Activated naive CD4-positive, alpha-beta T cell treated with anti-CD3 and anti-CD28 coated beads, Interleukin-2, amount 50 U/mL, for 16 hours (primary cell): ENCODE measurements at regions not wholly inside any gene's neighbourhood (a gene's known extent, or its start where the extent isn't known, plus 50 kb on each side); places are given as distances from the start of the nearest gene placed in this dataset.
"Not testable (repeated sequence)": the region's sequence is repeated elsewhere in the genome, so short reads cannot be mapped to it uniquely, and the experiment has no call there.

Experiments used
- DNase-seq: peaks from one replicate; pipeline ENCODE4 v3.0.0-alpha.2; 2020

DNA sequence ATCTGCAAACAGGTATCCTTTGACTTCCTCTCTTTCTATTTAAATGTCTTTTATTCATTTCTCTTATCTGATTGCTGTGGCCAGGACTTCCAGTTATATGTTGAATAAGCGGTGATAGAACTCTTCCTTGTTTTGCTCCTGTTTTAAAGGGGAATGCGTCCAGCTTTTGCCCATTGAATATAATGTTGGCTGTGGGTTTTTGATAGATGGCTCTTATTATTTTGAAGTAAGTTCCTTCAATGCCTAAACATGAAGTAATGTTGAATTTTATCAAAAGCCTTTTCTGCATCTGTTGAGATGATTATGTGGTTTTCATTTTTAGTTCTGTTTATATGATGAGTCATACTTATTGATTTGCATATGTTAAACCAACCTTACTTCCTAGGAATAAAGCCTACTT, 300.5 kb upstream of the CTNND2 start:
- no peak for DNase-seq

DNA sequence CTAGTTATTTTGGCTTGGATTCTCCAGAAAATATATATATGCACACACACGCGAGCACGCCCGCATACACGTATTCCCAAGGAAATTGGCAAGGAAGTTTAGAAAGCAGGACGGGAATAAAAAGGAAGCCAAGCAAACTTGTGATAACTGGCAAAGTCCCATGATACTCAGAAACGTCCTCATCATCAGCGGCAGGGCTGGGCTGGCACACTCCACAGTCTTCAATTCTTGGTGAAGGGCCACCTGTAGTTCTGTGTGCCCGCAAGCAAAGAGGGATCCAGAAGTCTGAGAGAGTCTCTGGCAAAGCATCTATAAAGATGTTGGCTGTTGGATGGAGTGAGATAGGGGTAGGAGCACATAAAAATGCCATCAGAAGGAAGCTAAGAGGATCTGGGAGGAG, 289.3 kb upstream of the CTNND2 start:
- no peak for DNase-seq

DNA sequence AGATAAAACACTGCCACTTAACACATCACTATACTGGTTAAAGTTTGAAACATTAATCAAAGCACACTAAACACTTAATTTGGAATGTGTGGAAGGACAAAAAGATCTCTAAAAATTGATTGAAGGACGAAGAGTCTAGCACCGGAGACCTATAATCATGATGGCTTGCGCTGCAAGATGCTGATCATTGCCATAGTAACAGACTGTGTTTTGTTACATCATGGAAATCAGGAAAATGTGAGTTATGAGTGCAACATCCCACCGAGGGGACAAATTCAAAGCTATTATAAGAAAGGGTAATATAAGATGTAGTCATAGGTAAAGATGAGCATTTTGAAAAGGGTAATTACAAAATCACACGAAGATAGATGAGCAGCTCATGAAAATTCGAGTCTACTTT, 278.8 kb upstream of the CTNND2 start:
- DNase-seq = no peak

DNA sequence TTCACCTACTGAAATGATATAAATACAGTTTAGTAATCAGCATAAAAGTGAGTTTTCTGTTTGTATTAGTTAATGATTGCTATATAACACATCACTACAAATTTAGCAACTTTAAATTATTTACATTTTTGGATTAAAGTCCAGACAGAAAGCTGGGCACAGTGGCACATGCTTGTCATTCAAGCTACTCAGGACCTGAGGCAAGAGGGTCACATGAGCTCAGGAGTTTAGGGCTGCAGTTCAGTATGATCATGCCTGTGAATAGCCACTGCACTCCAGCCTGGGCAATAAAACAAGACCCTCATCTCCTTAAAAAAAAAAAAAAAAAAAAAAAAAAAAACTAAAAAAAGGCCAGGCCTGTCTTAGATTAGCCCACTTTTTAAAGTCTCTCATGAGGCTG, 273.6 kb upstream of the CTNND2 start:
- DNase-seq = no peak

DNA sequence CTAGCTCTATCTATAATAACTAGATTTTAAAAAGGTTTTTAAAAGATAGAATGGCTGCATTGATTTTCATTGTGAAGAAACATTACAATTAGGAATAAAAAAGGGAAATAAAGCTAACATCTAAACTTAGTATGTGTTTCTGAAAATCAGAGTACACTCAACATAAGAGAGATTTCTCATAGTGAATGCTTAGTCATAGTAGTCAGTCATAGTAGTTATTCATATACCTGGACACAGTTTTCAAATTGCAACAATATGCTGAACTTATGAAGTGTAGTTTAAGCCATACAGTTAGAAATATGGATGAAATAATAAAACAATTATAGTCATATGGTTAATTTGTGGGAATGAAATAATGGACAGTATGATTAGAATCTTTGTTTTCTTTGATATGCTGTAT, 273.0 kb upstream of the CTNND2 start:
- DNase-seq = no peak

DNA sequence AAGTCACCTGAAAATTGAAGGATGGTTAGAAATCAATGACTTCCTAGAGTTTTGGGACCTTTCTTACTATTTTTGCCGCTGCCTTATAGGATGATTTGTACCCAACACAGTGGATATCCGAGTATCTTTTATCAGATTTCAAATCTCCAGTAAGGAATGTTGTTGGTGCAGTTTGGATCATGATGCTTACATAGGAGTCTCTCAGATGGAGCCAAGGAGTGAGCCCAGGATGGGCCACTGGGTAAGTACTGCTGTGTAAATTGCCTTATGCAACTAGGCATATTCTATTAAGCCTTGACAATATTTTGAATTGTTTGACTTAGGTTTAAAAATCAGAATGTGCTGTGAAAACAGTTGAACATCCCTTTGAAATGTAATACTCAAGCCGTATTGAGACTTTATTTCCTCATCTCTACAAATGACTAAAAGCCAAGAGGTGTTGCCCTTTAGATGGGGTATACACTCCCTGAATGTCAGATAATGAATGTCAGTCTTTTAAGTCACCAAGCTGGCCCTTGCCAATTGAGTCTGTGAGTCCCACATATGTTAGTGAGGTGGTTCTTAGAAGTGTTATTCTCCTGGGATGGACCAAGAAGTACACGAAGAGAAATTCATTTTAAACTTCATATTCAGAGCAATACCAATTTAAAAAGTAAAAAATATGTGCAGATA, 271.8 kb upstream of the CTNND2 start:
- DNase-seq = no peak

DNA sequence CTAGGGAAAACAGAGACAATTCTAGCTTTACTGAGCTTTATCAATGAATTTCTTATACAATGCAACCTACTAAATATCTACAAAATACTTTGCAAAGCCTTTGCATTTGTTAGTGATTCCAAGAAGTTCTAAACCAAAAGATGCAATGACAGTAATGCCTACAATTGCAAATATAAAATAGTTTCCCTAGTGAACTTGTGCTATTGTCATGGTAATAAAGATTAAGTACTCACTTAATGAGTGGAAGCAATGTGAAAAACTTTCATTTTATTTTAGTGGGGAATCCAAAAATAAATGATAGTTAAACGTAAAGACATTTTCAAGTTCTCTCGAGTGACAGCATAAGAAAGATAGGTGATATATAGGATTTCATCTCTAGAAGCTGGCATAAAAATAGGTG, 270.5 kb upstream of the CTNND2 start:
- no peak for DNase-seq

DNA sequence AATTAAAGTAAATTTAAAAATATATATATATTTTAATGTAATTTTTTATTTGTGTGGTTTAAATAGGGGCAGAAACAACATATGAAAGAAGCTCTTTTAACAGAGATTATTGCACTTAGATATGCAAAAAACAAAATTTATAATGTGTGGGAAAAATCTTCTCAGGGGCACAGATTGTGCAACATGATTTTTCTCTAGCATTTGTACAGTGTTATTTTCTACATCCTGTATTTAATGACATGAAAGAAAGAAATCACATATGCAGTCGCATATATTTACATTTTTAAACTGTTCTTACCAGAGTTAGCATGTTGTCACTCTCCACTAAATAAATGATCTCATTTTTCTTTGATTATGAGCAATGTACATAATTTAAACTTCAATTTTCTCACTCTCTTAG, 265.3 kb upstream of the CTNND2 start:
- no peak for DNase-seq

DNA sequence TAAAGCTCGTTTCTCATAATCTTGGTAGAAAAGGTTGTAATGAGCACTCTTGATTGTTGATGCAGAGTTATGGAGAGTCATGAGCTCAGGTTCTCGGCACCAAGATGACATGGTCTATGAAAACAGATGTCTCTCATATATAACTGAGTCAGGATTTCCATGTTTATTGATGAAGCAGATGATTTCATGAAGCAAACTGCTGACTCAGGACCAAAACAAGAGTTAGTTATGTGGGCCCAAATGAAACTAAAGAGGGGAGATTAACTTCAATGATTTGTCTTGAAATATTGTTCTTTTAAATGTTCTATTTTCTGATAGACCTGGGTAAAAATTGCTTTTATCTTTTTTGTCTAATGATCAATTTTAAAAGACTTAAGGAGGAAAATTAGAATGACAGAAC, 258.6 kb upstream of the CTNND2 start:
- no peak for DNase-seq

DNA sequence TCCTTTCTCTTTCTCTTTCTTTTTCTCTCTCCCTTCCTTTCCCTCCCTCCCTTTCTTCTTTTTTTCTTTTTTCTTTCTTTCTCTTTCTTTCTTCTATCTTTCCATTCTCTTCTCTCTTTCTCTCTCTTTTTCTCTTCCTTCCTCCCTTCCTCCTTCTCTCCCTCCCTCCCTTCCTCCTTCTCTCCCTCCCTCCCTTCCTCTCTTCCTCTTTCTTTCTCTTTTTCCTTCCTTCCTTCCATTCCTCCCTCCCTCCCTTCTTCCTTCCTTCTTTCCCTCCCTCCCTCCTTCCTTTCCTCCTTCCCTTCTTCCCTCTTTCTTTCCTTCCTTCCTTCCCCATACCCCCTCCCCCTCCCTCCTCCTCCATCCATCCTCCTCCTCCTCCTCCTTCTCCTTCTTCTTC, 243.3 kb upstream of the CTNND2 start:
- DNase-seq = no peak

DNA sequence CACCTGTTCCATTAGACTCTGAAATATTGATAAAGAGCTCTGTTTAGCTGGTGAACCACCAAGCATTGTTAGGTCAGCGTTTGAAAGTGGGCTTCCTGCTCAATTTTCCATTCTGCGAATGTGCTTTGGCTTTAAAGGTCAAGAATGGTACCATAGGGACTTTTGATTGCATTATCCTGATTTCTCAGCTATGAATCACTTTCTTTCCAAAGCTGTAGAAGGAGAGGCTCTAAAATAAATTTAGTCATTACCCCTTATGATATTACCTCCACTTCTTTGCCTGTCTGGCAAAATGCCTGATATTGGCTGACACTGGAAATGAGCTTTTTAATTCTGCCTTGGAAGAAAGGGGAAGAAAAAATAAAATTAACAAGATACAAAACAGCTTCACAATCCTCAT, 237.2 kb upstream of the CTNND2 start:
- no peak for DNase-seq

DNA sequence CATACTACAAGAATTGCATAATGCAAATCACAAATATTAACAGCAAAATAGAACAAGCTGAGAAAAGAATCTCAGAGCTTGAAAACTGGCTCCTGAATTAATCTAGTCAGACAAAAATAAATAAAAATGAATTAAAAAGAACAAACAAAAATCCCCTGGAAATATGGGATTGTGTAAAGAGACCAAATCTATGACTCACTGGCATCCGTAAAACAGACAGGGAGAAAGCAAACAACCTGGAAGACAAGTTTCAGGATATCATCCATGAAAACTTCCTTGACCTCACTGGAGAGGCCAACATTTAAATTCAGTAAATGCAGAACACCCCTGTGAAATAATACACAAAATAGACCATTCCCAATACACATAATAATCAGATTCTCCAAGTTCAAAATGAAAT, 229.3 kb upstream of the CTNND2 start:
- no peak for DNase-seq

DNA sequence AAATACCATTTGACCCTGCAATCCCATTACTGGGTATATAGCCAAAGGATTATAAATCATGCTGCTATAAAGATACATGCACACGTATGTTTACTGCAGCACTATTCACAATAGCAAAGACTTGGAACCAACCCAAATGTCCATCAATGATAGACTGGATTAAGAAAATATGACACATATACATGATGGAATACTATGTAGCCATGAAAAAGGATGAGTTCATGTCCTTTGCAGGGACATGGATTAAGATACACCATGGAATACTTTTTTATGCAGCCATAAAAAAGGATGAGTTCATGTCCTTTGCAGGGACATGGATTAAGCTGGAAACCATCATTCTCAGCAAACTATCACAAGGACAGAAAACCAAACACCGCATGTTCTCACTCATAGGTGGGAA, 226.8 kb upstream of the CTNND2 start:
- DNase-seq = not testable (repeated sequence)

DNA sequence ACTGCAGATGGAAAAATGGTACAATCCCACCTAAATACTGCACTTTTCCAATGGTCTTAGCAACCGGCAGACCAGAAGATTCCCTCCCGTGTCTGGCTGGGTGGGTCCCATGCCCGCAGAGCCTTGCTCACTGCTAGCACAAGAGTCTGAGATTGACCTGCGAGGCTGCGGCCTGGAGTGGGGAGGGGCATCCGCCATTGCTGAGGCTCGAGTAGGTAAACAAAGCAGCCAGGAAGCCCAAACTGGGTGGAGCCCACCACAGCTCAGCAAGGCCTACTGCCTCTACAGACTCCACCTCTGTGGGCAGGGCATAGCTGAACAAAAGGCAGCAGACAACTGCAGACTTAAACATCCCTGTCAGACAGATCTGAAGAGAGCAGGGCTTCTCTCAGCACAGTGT, 221.6 kb upstream of the CTNND2 start:
- DNase-seq = no peak

DNA sequence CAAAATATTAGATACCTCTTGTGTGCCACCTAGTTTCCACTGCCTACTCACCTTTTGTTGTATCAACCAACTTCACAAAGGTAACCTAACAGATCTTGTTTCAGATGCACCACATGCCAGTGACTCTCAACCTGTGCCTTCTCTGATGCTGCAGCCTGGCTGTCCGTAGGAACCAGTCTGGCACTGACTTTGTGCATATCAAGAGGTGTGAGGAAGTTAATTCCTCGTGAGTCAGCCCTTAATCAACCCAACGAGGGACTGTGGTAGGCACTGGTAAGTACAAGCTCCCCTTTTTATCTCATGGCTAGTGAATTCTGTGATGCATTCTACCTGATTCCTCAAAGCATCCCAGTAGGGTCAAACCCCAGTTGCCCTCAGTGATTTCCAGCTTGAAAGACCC, 215.4 kb upstream of the CTNND2 start:
- DNase-seq = no peak

DNA sequence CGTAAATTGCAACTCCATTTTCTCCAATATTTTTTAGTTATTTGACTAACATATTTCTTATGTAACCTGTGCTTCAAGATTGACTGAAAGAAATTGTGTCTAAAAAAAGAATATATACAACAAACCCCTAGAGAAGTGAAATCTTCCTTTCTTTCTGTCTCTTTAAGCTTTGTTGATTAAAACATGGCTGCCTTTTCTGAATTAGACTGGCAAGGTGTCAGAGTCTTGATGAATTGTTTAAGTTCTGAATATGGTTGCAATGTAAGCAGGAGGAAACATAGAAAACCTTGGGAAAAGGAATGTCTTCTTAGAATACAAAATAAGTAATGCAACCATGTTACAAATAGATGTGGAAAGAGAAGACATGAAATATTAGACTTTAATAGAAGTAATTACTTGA, 209.8 kb upstream of the CTNND2 start:
- DNase-seq = no peak

DNA sequence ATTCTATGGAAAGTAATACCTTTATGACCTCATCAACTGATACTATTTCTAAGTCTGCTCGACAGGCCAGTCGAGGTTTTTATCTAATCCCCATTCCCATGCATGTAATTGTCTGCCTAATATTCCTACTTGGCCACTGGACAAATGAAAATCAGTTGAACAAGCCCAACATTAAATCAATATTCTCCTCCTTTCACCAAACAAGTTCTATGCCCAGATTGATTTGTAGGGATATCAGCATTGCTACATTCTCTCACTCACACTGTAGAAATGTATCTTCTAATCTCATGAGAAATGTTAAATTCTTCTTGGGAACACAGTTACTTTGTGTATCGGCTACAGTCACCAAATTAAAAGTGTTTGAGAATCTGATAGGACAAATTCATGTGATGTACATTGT, 208.8 kb upstream of the CTNND2 start:
- DNase-seq = no peak

DNA sequence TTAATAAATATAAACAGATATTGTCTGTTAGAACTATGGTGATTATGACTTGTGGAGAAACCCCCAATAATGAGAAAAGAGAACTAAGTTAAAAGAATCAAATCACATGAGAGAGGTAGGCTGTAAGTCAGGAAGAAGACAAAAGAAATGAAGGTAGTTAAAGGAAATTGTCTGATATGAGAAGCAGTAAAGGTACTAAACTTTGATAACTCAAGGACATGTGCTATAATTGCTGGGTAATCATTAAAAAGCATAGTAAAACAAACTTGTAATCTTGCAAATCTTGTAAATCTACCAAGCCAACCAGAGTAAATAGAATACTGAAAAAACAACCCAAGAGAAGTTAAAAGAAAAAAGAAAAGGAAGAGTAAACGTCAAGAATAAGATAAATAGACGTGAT, 207.0 kb upstream of the CTNND2 start:
- no peak for DNase-seq

DNA sequence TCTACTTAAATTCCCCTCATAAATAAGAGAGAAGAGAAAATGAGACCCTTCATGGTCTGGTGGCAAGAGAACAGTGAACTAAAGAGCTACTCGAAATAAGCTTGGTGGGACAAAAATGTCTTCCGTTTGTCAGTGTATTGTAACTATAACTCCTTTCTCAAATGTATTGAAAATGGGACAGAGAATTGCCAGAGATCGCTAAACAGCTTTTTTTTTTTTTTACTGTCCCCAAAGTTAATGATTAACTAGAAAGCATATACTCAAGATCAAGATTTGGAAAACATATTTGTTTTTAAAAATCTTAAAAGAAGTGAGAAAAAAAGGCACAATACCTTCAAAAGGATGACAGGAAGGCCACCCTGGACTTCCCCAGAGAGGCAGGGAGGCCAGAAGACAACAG, 206.4 kb upstream of the CTNND2 start:
- DNase-seq = no peak

DNA sequence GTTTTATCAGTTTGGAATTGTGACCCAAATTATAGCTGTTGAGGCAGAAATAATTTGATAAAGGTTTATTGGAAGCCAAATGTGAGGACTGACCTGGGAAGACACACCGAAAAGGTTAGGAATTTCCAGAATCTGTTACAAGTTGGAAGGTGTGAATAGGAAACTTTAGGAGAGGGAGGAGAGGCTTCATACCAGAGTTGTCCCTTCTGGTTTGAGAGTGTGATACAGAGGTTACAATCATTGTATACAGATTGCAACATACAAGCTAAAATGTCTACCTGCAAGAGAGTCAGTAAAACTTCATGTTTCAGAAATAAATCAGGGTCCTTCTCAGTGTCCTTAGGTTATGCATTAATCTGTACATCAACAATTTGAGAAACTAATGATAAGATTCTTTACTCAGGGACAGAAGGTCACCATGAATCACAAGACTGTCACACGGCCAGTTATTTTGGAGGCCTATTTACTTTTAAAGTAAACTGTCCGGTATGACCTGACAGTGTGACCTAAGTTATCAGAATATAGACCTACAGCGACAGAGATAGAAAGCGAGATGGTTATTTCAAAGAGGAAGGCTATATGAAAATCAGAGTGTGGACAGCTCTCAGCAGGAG, 204.9 kb upstream of the CTNND2 start:
- DNase-seq = no peak

DNA sequence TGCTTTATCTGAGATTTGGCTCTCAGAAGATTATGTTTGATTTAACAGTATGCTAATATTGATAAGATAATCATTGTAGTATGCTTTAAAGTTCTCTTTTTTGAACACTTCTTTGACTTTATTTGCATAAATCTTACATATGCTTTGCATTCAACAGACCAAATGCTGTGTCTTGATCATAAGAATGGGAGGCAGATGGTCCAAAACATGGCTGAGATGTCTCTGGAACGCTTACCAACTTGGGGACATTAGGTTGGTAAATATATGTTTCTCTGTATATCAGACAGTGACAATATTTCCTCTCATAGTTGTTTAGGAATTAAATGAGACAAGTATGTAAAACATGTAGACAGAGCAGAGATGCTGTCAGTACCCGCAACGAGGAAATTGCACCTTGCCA, 197.9 kb upstream of the CTNND2 start:
- no peak for DNase-seq

DNA sequence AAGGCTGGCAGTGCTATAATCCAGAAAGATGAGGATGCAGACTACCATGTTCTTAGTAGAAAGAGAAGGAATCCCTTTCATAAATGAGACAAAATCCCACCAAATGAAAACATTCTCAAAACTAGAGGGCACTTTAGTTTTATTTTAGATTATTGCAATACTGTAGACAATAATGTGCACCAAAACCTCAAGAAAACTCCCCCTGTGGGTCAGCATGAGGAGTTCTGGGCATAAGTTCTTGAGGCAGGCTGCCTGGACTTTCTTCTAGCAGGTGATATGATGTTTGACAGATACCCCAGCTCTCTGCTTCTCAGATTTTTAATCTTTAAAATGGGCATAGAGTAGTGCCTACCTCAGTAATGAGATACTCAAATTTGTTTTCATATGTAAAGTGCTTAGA, 196.3 kb upstream of the CTNND2 start:
- DNase-seq = no peak

DNA sequence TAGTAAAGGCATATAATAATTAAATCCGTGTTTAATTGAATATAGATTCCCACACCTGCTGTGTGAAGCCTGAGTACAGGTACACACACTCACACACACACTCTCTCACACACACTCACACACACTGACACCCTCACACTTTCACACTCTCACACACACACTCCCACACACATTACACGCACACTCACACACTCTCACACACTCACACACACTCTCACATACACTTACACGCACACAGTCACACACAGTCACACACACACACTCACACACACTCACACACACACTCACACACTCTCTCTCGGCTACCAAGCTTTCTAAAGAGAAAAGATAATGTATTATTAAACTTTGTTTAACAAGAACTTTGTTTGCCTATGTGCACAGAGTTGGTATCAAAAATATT, 195.1 kb upstream of the CTNND2 start:
- DNase-seq = no peak

DNA sequence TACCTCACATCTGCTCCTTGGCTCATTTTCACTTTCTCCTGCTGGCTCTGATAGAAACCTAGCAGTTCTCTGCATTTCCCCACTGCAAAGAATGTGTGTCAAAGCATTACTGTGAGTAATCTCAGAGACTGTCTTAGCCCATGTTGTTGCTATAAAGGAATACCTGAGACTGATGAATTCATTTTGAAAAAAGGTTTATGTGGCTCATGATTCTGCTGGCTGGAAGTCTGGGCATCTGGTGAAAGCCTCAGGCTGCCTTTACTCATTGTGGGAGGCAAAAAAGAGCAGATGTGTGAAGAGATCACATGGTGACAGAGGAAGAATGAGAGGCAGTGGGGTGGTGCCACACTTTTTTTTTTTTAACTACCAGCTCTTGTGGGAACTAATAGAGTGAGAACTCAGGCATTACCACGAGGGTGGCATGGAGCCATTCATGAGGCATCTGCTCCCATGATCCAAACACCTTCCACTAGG, 191.6 kb upstream of the CTNND2 start:
- DNase-seq = no peak

DNA sequence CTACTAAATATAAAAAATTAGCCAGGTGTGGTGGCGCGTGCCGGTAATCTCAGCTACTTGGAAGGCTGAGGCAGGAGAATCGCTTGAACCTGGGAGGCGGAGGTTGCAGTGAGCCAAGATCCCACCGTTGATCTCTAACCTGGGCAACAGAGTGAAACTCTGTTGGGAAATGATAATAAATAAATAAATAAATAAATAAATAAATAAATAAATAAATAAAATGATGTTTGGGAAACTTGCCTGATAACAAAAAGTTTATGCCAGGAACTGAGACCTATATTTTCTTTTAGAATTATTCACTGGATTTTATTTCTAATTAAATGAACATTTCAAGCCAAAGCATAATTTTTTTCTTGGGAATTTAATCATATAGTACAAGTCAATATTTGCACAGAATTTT, 189.3 kb upstream of the CTNND2 start:
- DNase-seq = no peak
